ENCODE measurements at regions not wholly inside any gene's neighbourhood (a gene's known extent, or its start where the extent isn't known, plus 50 kb on each side); places are given as distances from the start of the nearest gene placed in this dataset.

- Histone ChIP-seq H3K36me3 (ENCODE audit: control insufficient read depth, insufficient read depth, low read length) (no peaks in the 10 kb centered on the region), H3K4me1 (ENCODE audit: control insufficient read depth, insufficient read depth, low read length, poor library complexity, severe bottlenecking) (no peaks in the 10 kb centered on the region), H3K27ac (ENCODE audit: low read depth, low read length, severe bottlenecking) (no peak overlapping the region), H3K4me3 (ENCODE audit: extremely low read depth, insufficient read depth, low read length, poor library complexity, severe bottlenecking) (no peak overlapping the region), H3K9me3 (ENCODE audit: control insufficient read depth, low read length) (no peaks in the 10 kb centered on the region)
- 80 to 100% methylated on average over 1 to 3 of the region's 5 CpGs for WGBS, 2 experiments (ENCODE audit: insufficient coverage in 2 of 2)
These were observed 687.3 kb upstream of the CELF2 start for GRCh38 chr10:10330418-10330817.

DNA sequence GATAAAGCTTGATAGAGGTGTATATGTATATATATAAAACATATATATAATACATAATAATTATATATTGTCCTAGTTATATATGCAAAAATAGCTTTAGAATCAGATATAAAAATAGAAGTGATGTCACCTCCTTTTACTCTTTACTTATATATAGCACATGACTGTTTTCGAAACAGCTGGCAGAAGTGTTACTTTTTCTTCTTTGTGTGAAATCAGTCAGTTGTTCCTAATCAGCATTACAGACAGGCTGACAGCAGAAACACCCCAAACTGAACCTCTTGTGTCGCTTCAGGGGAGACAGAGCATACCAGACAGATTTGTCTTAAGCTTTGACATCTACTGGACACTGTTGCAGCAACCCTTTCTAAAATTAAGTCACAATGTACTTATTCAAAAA is 684.9 kb upstream of the CELF2 start:
- Histone ChIP-seq H3K9me3 (ENCODE audit: control insufficient read depth, low read length) (no peaks in the 10 kb centered on the region), H3K36me3 (ENCODE audit: control insufficient read depth, insufficient read depth, low read length) (no peaks in the 10 kb centered on the region), H3K27ac (ENCODE audit: low read depth, low read length, severe bottlenecking) (no peak overlapping the region), H3K4me3 (ENCODE audit: extremely low read depth, insufficient read depth, low read length, poor library complexity, severe bottlenecking) (no peak overlapping the region), H3K4me1 (ENCODE audit: control insufficient read depth, insufficient read depth, low read length, poor library complexity, severe bottlenecking) (no peaks in the 10 kb centered on the region)
- 78 to 83% methylated on average over 1 of the region's 2 CpGs for WGBS, 2 experiments (ENCODE audit: insufficient coverage in 2 of 2)

DNA sequence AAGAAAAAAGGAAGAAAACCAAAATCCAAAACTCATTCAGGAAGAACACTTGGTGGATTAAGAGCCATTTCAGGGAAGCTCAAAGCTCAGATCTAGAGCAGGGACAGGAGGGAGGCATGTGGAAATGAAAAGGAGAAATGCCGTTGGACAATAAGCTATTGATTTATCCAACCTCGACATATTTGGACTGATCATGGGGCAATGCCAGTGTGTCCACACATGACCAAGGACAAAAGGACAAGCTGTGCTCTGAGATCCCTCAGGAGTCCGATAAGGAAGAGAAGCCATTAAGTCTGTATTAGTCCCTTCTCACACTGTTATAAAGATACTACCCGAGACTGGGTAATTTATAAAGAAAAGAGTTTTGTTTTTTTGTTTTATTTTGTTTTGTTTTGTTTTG is 684.0 kb upstream of the CELF2 start:
- Histone ChIP-seq H3K4me3 (ENCODE audit: extremely low read depth, insufficient read depth, low read length, poor library complexity, severe bottlenecking) (no peak overlapping the region), H3K4me1 (ENCODE audit: control insufficient read depth, insufficient read depth, low read length, poor library complexity, severe bottlenecking) (no peaks in the 10 kb centered on the region), H3K36me3 (ENCODE audit: control insufficient read depth, insufficient read depth, low read length) (no peaks in the 10 kb centered on the region), H3K27ac (ENCODE audit: low read depth, low read length, severe bottlenecking) (no peak overlapping the region), H3K9me3 (ENCODE audit: control insufficient read depth, low read length) (no peaks in the 10 kb centered on the region)
- 86 to 100% methylated on average over 2 to 3 of the region's 4 CpGs for WGBS, 2 experiments (ENCODE audit: insufficient coverage in 2 of 2)

DNA sequence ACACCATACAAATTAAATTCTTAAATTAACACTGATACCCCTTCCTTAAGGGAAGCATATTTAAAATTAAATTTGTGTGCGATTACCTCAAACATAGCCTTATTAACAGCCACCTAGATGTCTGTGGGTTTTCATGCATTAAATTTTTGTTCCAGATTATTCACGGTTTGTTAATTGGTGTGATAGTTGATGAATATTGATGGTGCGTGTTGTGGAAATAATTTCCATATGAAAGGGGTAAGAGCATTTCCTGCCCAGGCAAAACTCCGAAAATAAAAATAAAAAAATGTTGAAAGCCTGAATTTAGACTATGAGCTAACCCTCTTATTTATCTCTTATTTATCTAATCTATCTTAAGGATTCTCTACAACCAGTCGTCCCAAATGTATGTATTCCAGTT is 679.3 kb upstream of the CELF2 start:
- Histone ChIP-seq H3K9me3 (ENCODE audit: control insufficient read depth, low read length) (no peaks in the 10 kb centered on the region), H3K27ac (ENCODE audit: low read depth, low read length, severe bottlenecking) (no peak overlapping the region), H3K4me3 (ENCODE audit: extremely low read depth, insufficient read depth, low read length, poor library complexity, severe bottlenecking) (no peak overlapping the region), H3K4me1 (ENCODE audit: control insufficient read depth, insufficient read depth, low read length, poor library complexity, severe bottlenecking) (no peaks in the 10 kb centered on the region), H3K36me3 (ENCODE audit: control insufficient read depth, insufficient read depth, low read length) (no peaks in the 10 kb centered on the region)
- 100% methylated on average over 1 of the region's 5 CpGs; no CpG with 5 or more reads in 1 of the 2 experiments for WGBS, 2 experiments (ENCODE audit: insufficient coverage in 2 of 2)

- no peaks in the 10 kb centered on the region for H3K9me3 ChIP-seq (ENCODE audit: control insufficient read depth, low read length)
- H3K4me3 ChIP-seq (ENCODE audit: extremely low read depth, insufficient read depth, low read length, poor library complexity, severe bottlenecking): no peak overlapping the region
- H3K4me1 ChIP-seq (ENCODE audit: control insufficient read depth, insufficient read depth, low read length, poor library complexity, severe bottlenecking): no peaks in the 10 kb centered on the region
- 80 to 91% methylated on average over 5 to 7 of the region's 8 CpGs for WGBS, 2 experiments (ENCODE audit: insufficient coverage in 2 of 2)
- H3K36me3 ChIP-seq (ENCODE audit: control insufficient read depth, insufficient read depth, low read length): no peaks in the 10 kb centered on the region
- H3K27ac ChIP-seq (ENCODE audit: low read depth, low read length, severe bottlenecking): no peak overlapping the region
These were observed 671.1 kb upstream of the CELF2 start for GRCh38 chr10:10346390-10347150.

GRCh38 chr10:10350050-10350449 is 667.6 kb upstream of the CELF2 start:
- H3K27ac ChIP-seq (ENCODE audit: low read depth, low read length, severe bottlenecking): no peak overlapping the region
- no peak overlapping the region for H3K4me3 ChIP-seq (ENCODE audit: extremely low read depth, insufficient read depth, low read length, poor library complexity, severe bottlenecking)
- H3K36me3 ChIP-seq (ENCODE audit: control insufficient read depth, insufficient read depth, low read length): no peaks in the 10 kb centered on the region
- no peaks in the 10 kb centered on the region for H3K4me1 ChIP-seq (ENCODE audit: control insufficient read depth, insufficient read depth, low read length, poor library complexity, severe bottlenecking)
- no peaks in the 10 kb centered on the region for H3K9me3 ChIP-seq (ENCODE audit: control insufficient read depth, low read length)
- 100% methylated on average over 1 of the region's 2 CpGs for WGBS, 2 experiments (ENCODE audit: insufficient coverage in 2 of 2)

- WGBS, 2 experiments (ENCODE audit: insufficient coverage in 2 of 2): 80% methylated on average over 2 of the region's 2 CpGs; no CpG with 5 or more reads in 1 of the 2 experiments
- no peaks in the 10 kb centered on the region for H3K36me3 ChIP-seq (ENCODE audit: control insufficient read depth, insufficient read depth, low read length)
- no peak overlapping the region for H3K4me3 ChIP-seq (ENCODE audit: extremely low read depth, insufficient read depth, low read length, poor library complexity, severe bottlenecking)
- H3K9me3 ChIP-seq (ENCODE audit: control insufficient read depth, low read length): no peaks in the 10 kb centered on the region
- no peaks in the 10 kb centered on the region for H3K4me1 ChIP-seq (ENCODE audit: control insufficient read depth, insufficient read depth, low read length, poor library complexity, severe bottlenecking)
- no peak overlapping the region for H3K27ac ChIP-seq (ENCODE audit: low read depth, low read length, severe bottlenecking)
These were observed 666.2 kb upstream of the CELF2 start for GRCh38 chr10:10351451-10351850.

DNA sequence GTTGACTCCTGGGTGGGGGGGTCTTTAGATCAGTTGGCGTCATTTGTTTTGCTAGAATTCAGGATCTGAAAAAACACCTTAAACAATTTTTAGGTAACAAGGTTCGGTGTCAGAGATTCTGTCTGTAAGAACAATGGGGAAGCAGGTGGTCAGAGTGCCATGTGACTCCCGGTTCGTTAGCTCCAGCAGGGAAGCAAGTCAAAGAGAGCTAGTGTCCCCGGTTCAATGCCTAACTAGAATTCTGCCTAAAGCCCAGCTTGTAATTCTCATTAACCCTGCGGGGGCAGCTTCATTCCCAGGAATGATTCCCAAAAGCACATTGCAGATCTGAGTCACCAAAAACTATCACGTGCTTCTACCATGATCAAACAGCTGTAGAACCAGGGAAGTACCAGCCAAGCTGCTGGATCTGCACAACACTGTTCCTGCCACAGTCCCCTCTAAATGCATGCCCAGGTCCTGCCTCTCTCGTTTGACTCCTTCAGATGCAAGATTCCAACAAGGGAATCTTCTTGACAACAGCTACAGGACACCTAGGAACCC is 664.3 kb upstream of the CELF2 start:
- Histone ChIP-seq H3K4me1 (ENCODE audit: control insufficient read depth, insufficient read depth, low read length, poor library complexity, severe bottlenecking) (no peaks in the 10 kb centered on the region), H3K27ac (ENCODE audit: low read depth, low read length, severe bottlenecking) (no peak overlapping the region)

DNA sequence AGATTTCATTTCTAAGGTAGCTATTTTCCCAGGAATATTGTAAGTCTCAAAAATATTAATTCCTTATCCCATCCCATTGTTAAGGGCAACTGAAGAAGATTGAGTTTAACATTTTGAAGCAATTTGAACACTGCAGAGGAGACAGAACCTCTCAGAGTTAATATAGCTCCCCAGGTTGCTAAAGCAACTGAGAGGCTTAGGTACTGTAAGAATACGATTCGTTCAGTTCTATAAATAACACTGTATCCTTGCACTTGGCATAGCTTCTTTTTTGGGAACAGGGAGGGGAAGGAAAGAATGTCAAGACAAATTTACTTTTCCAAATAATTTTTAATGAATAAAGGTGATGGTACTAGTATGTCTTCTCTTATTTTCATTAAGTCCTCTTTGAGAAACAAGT is 658.4 kb upstream of the CELF2 start:
- Histone ChIP-seq H3K27ac (ENCODE audit: low read depth, low read length, severe bottlenecking) (no peak overlapping the region), H3K4me1 (ENCODE audit: control insufficient read depth, insufficient read depth, low read length, poor library complexity, severe bottlenecking) (no peaks in the 10 kb centered on the region), H3K4me3 (ENCODE audit: extremely low read depth, insufficient read depth, low read length, poor library complexity, severe bottlenecking) (no peak overlapping the region), H3K9me3 (ENCODE audit: control insufficient read depth, low read length) (no peaks in the 10 kb centered on the region), H3K36me3 (ENCODE audit: control insufficient read depth, insufficient read depth, low read length) (no peaks in the 10 kb centered on the region)
- no CpG with 5 or more reads among the region's 2 CpGs for WGBS, 2 experiments (ENCODE audit: insufficient coverage in 2 of 2)

More for the DNA sequence above, 664.3 kb upstream of the CELF2 start:
- H3K4me3 ChIP-seq (ENCODE audit: extremely low read depth, insufficient read depth, low read length, poor library complexity, severe bottlenecking): no peak overlapping the region
- 75 to 79% methylated on average over 6 to 8 of the region's 8 CpGs for WGBS, 2 experiments (ENCODE audit: insufficient coverage in 2 of 2)
- H3K9me3 ChIP-seq (ENCODE audit: control insufficient read depth, low read length): no peaks in the 10 kb centered on the region
- H3K36me3 ChIP-seq (ENCODE audit: control insufficient read depth, insufficient read depth, low read length): no peaks in the 10 kb centered on the region

- 100% methylated on average over 1 of the region's 3 CpGs; no CpG with 5 or more reads in 1 of the 2 experiments for WGBS, 2 experiments (ENCODE audit: insufficient coverage in 2 of 2)
- no peak overlapping the region for H3K4me3 ChIP-seq (ENCODE audit: extremely low read depth, insufficient read depth, low read length, poor library complexity, severe bottlenecking)
- no peaks in the 10 kb centered on the region for H3K9me3 ChIP-seq (ENCODE audit: control insufficient read depth, low read length)
- H3K36me3 ChIP-seq (ENCODE audit: control insufficient read depth, insufficient read depth, low read length): no peaks in the 10 kb centered on the region
- no peaks in the 10 kb centered on the region for H3K4me1 ChIP-seq (ENCODE audit: control insufficient read depth, insufficient read depth, low read length, poor library complexity, severe bottlenecking)
- H3K27ac ChIP-seq (ENCODE audit: low read depth, low read length, severe bottlenecking): no peak overlapping the region
These were observed 656.3 kb upstream of the CELF2 start for GRCh38 chr10:10361301-10361885.

DNA sequence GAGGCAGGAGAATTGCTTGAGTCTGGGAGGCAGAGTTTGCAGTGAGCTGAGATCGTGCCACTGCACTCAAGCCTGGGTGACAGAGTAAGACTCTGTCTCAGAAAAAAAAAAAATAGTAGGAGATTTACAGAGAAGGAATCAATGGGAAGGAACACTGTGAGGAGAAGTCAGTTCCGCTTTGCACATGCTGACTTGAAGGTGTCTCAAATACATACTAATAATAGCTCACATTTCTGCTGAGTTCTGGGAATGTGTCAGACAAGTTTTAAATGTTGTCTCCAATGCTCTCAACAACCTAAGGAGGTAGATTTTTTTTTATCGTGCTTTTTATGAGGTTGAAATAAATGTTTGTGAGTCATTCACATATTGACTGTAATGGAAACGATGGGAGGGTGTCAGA is 654.9 kb upstream of the CELF2 start:
- H3K36me3 ChIP-seq (ENCODE audit: control insufficient read depth, insufficient read depth, low read length): no peaks in the 10 kb centered on the region
- no peaks in the 10 kb centered on the region for H3K4me1 ChIP-seq (ENCODE audit: control insufficient read depth, insufficient read depth, low read length, poor library complexity, severe bottlenecking)
- no peak overlapping the region for H3K4me3 ChIP-seq (ENCODE audit: extremely low read depth, insufficient read depth, low read length, poor library complexity, severe bottlenecking)
- no peak overlapping the region for H3K27ac ChIP-seq (ENCODE audit: low read depth, low read length, severe bottlenecking)
- no peaks in the 10 kb centered on the region for H3K9me3 ChIP-seq (ENCODE audit: control insufficient read depth, low read length)
- WGBS, 2 experiments (ENCODE audit: insufficient coverage in 2 of 2): 83% methylated on average over 3 of the region's 4 CpGs
